ENCODE measurements at regions not wholly inside any gene's neighbourhood (a gene's known extent, or its start where the extent isn't known, plus 50 kb on each side); places are given as distances from the start of the nearest gene placed in this dataset.
A peak's percentile ranks its signal among the peaks of the same experiment; 100 is the strongest.

GRCh38 chr1:239995281-239995680, 96.4 kb upstream of the FMN2 start:
- DNase-seq (ENCODE audit: low read depth) = no peak

- no peak for DNase-seq (ENCODE audit: low read depth)
These were observed 94.5 kb upstream of the FMN2 start for GRCh38 chr1:239997160-239997514.

- DNase-seq (ENCODE audit: low read depth) = no peak
These were observed 94.0 kb upstream of the FMN2 start for GRCh38 chr1:239997515-239998311.

GRCh38 chr1:239998312-239998649, 93.4 kb upstream of the FMN2 start:
- DNase-seq (ENCODE audit: low read depth) = no peak

GRCh38 chr1:239999170-239999569, 92.5 kb upstream of the FMN2 start:
- DNase-seq (ENCODE audit: low read depth) = no peak

- peak; percentile 88 for DNase-seq (ENCODE audit: low read depth)
These were observed 91.0 kb upstream of the FMN2 start for GRCh38 chr1:240000634-240001033.

- peak; percentile 31 for DNase-seq (ENCODE audit: low read depth)
These were observed 90.4 kb upstream of the FMN2 start for GRCh38 chr1:240001177-240001740.

- peak; percentile 7 for DNase-seq (ENCODE audit: low read depth)
These were observed 87.5 kb upstream of the FMN2 start for GRCh38 chr1:240004086-240004749.

- DNase-seq (ENCODE audit: low read depth) = no peak
These were observed 85.6 kb upstream of the FMN2 start for GRCh38 chr1:240005997-240006650.

- DNase-seq (ENCODE audit: low read depth) = no peak
These were observed 83.4 kb upstream of the FMN2 start for GRCh38 chr1:240008298-240008697.

- DNase-seq (ENCODE audit: low read depth) = no peak
These were observed 77.6 kb upstream of the FMN2 start for GRCh38 chr1:240014051-240014450.

GRCh38 chr1:240018617-240019016, 73.1 kb upstream of the FMN2 start:
- DNase-seq (ENCODE audit: low read depth) = no peak

GRCh38 chr1:240019524-240019923, 72.2 kb upstream of the FMN2 start:
- DNase-seq (ENCODE audit: low read depth) = no peak

GRCh38 chr1:240020871-240021270, 70.8 kb upstream of the FMN2 start:
- DNase-seq (ENCODE audit: low read depth) = no peak

GRCh38 chr1:240021709-240022108, 70.0 kb upstream of the FMN2 start:
- no peak for DNase-seq (ENCODE audit: low read depth)

GRCh38 chr1:240027059-240027462, 64.6 kb upstream of the FMN2 start:
- DNase-seq (ENCODE audit: low read depth) = peak; percentile 46

- no peak for DNase-seq (ENCODE audit: low read depth)
These were observed 62.3 kb upstream of the FMN2 start for GRCh38 chr1:240029418-240029817.

- peak; percentile 77 for DNase-seq (ENCODE audit: low read depth)
These were observed 61.4 kb upstream of the FMN2 start for GRCh38 chr1:240030236-240030635.

GRCh38 chr1:240031009-240031408, 60.7 kb upstream of the FMN2 start:
- peak; percentile 94 for DNase-seq (ENCODE audit: low read depth)

GRCh38 chr1:240031414-240031813, 60.3 kb upstream of the FMN2 start:
- peak; percentile 60 for DNase-seq (ENCODE audit: low read depth)

- DNase-seq (ENCODE audit: low read depth) = no peak
These were observed 58.3 kb upstream of the FMN2 start for GRCh38 chr1:240033406-240033805.

- DNase-seq (ENCODE audit: low read depth) = no peak
These were observed 55.2 kb upstream of the FMN2 start for GRCh38 chr1:240036526-240036925.

Measured in amniotic epithelial cell (primary cell).